Brain microvascular endothelial cell (primary cell): ENCODE measurements at regions not wholly inside any gene's neighbourhood (a gene's known extent, or its start where the extent isn't known, plus 50 kb on each side); places are given as distances from the start of the nearest gene placed in this dataset.

Experiments
- DNase-seq: peaks from one replicate; pipeline ENCODE4 v3.0.0-alpha.2; 2020
- H3K27ac ChIP-seq: fragments of 250-450 bp; sonication (Bioruptor Pico); 2 replicates; pipeline ENCODE4 v1.5.1; 2020; ENCODE audit warnings: mild to moderate bottlenecking, moderate library complexity
- H3K27me3 ChIP-seq: fragments of 250-450 bp; sonication (Bioruptor Pico); replicated peaks from 2 replicates; pipeline ENCODE4 v1.5.1; 2020; ENCODE audit warnings: mild to moderate bottlenecking
- H3K36me3 ChIP-seq: fragments of 250-450 bp; sonication (Bioruptor Pico); replicated peaks from 2 replicates; pipeline ENCODE4 v1.5.1; 2020; ENCODE audit warnings: mild to moderate bottlenecking
- H3K4me3 ChIP-seq: 2 replicates; pipeline ENCODE4 v1.5.1; 2011; ENCODE audit warnings: low read depth, mild to moderate bottlenecking, control low read depth, low read length, moderate library complexity
- CTCF ChIP-seq: IDR thresholded peaks from 2 replicates; pipeline ENCODE4 v1.5.1; 2011; ENCODE audit warnings: low read depth, mild to moderate bottlenecking, moderate library complexity, low read length, control low read depth, inconsistent platforms; ENCODE audit errors: missing control alignments
- in situ Hi-C: cut with HindIII; loops from 2 replicates; pipeline ENCODE4 v1.10.0; 2017; ENCODE audit warnings: low sequenced_read_pairs, low pct_ligation_motif_present

- Histone ChIP-seq H3K4me3 (no peak overlapping the region), H3K27ac (no peak overlapping the region), H3K36me3 (no peaks in the 10 kb centered on the region), H3K27me3 (no peaks in the 10 kb centered on the region)
- in situ Hi-C loops: no loop called here
- no peak for TF ChIP-seq CTCF
- DNase-seq: no peak
Measured at GRCh38 chr11:134613646-134614045, 201.6 kb upstream of the B3GAT1 start.

- no peak for TF ChIP-seq CTCF
- no peaks in the 10 kb centered on the region for H3K36me3 ChIP-seq
- in situ Hi-C loops: no loop called here
- DNase-seq: no peak
- no peak overlapping the region for H3K4me3 ChIP-seq
- no peaks in the 10 kb centered on the region for H3K27me3 ChIP-seq
- H3K27ac ChIP-seq: no peak overlapping the region
Measured at GRCh38 chr11:134612140-134613030, 200.3 kb upstream of the B3GAT1 start.

DNA sequence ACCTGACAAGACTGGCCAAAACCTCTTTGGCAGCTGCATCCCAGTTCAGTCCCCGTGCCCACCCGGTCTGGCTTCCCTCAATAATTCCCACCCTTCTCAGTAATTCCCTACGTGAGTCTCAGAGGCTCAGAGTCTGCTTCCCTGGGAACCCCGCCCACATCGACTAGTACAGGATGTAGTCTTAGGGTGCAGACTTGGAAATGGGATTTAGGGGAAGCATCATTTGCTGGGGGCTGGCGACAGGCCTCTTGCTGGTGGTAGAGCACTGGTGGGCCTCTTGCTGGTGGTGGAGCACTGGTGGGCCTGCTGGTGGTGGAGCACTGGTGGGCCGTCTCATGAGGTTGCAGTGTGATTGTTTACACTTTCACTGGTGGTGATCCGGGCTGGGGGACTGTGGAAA, 199.5 kb upstream of the B3GAT1 start:
- no peak for TF ChIP-seq CTCF
- no peak for DNase-seq
- H3K36me3 ChIP-seq: no peaks in the 10 kb centered on the region
- no peak overlapping the region for H3K4me3 ChIP-seq
- H3K27ac ChIP-seq: no peak overlapping the region
- in situ Hi-C loops: no loop called here
- no peaks in the 10 kb centered on the region for H3K27me3 ChIP-seq

DNA sequence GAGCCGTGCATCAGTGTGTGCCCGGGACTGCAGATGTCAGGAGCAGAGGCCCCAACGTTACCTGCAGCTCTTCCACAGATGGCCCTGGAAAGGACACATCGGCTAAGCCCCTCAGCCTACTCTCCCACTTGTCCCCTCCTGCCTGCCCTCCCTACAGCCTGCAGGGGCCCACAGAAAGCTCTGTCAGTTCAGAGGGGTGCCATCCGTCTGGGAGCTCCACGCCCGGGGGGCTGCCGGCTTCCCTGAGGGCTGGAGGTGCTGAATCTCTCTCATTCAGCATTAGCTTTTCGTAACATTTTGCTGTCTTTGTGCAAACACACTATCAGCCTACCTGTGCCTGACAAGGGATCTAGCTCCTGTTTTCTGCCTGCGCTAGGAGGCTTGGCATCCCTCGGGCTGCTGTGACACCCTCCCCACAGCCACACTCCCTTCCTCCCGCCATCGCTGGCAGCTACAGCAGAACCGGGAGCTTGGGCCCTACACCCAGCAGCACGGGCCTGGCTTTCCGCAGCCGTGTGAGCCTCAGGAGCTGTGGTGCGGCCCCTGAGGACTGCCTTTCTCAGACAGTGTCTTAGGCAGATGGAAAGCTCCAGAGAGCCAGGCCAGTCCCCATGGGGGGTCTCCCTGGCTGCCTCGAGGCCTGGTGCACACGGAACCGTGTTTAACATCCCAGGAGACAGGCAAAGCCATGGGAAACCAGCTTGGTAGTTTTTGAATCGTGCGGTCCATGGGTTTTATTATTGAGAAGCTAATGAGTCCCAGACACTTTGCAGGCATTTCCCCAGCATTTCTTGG, 198.3 kb upstream of the B3GAT1 start:
- no peak for TF ChIP-seq CTCF
- no peak for DNase-seq
- in situ Hi-C loops: no loop called here
- H3K4me3 ChIP-seq: no peak overlapping the region
- H3K27me3 ChIP-seq: no peaks in the 10 kb centered on the region
- H3K36me3 ChIP-seq: no peaks in the 10 kb centered on the region
- no peak overlapping the region for H3K27ac ChIP-seq

DNA sequence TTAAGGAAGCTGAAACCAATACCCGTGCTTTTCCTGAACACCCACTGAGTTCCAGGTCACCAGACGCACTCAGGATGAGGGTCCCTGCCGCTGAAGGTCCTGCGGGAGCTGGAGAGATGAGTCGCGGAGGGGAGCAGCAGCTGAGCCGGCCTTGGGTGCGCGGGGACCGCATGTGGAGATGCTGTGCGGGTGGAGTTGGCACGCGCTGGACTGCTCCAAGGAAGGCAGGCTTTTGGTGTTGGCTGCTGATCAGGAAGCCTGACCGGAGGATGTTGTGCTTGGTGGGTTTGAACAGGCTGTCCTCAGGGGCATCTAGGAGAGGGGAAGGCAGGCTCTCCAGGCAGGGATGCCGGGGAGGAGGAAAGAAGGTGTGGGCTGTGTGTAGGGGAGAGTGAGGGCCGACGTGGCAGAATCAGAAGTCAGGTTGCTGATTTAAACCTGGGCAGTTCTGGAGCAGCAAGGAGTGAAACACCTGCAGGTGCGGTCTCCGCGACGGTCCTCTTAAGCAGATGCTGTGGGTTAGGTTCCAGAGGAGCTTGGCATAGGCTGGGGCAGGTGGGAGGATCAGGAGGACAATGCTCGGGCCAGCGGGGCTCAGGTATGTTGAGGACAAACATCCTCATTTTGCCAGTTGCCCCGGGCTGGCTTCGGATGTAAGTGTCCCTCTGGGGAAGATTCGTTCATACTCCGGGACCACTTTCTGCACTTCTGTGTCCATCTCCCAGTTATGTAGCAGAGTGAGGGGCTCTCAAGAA, 197.5 kb upstream of the B3GAT1 start:
- H3K27ac ChIP-seq: no peak overlapping the region
- H3K27me3 ChIP-seq: no peaks in the 10 kb centered on the region
- no peaks in the 10 kb centered on the region for H3K36me3 ChIP-seq
- no peak for DNase-seq
- no peak for TF ChIP-seq CTCF
- no peak overlapping the region for H3K4me3 ChIP-seq
- in situ Hi-C loops: no loop called here
